ENCODE measurements at regions not wholly inside any gene's neighbourhood (a gene's known extent, or its start where the extent isn't known, plus 50 kb on each side); places are given as distances from the start of the nearest gene placed in this dataset.

- TF ChIP-seq SP1 (IDR thresholded peaks at IDR 0.05) (no peak), NFRKB (IDR thresholded peaks at IDR 0.05) (no peak), BHLHE40 (IDR thresholded peaks at IDR 0.05; ENCODE audit: borderline replicate concordance) (no peak), ARNT (IDR thresholded peaks at IDR 0.05) (no peak), HDGF (IDR thresholded peaks at IDR 0.05; ENCODE audit: borderline replicate concordance) (no peak), ZNF384 (IDR thresholded peaks at IDR 0.05) (no peak), ELF4 (IDR thresholded peaks at IDR 0.05) (no peak)
Measured at GRCh38 chr10:123413353-123413752, 252.8 kb upstream of the GPR26 start.

Data from HEK293T (cell line).